Right lobe of liver (tissue), 4 donors: ENCODE measurements at regions not wholly inside any gene's neighbourhood (a gene's known extent, or its start where the extent isn't known, plus 50 kb on each side); places are given as distances from the start of the nearest gene placed in this dataset.

ENCODE experiments used
- POLR2A ChIP-seq: fragments of 450-650 bp; IDR thresholded peaks from one replicate; pipeline ENCODE4 v1.6.1; 2017; ENCODE audit warnings: antibody characterized with exemption, mild to moderate bottlenecking
- TF ChIP-seq, protein P1 (sequence below), 4 donors: fragments of 200-600 bp in 3 of 4; fragments of 450-650 bp in 1 of 4; IDR thresholded peaks; one replicate each; pipeline versions ENCODE4 v1.5.1 to v1.8.0; 2016 to 2022; ENCODE audit warnings: antibody characterized with exemption in 4 of 4, mild to moderate bottlenecking in 2 of 4
- donor health status: DM: no; HTN: no; CAD: no.
- donor health status: DM: no; HTN: no; CAD: no.
- donor health status: DM: no; HTN: yes; CAD: no.

- TF ChIP-seq, protein P1, sequence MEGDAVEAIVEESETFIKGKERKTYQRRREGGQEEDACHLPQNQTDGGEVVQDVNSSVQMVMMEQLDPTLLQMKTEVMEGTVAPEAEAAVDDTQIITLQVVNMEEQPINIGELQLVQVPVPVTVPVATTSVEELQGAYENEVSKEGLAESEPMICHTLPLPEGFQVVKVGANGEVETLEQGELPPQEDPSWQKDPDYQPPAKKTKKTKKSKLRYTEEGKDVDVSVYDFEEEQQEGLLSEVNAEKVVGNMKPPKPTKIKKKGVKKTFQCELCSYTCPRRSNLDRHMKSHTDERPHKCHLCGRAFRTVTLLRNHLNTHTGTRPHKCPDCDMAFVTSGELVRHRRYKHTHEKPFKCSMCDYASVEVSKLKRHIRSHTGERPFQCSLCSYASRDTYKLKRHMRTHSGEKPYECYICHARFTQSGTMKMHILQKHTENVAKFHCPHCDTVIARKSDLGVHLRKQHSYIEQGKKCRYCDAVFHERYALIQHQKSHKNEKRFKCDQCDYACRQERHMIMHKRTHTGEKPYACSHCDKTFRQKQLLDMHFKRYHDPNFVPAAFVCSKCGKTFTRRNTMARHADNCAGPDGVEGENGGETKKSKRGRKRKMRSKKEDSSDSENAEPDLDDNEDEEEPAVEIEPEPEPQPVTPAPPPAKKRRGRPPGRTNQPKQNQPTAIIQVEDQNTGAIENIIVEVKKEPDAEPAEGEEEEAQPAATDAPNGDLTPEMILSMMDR (IDR thresholded peaks at IDR 0.05), result no peak
- no peak for TF ChIP-seq POLR2A
Measured at GRCh38 chr1:172971241-172971640, 79.5 kb downstream of the TNFSF18 start.
